ENCODE measurements at regions not wholly inside any gene's neighbourhood (a gene's known extent, or its start where the extent isn't known, plus 50 kb on each side); places are given as distances from the start of the nearest gene placed in this dataset.
"Not testable (repeated sequence)": the region's sequence is repeated elsewhere in the genome, so short reads cannot be mapped to it uniquely, and the experiment has no call there.

DNA sequence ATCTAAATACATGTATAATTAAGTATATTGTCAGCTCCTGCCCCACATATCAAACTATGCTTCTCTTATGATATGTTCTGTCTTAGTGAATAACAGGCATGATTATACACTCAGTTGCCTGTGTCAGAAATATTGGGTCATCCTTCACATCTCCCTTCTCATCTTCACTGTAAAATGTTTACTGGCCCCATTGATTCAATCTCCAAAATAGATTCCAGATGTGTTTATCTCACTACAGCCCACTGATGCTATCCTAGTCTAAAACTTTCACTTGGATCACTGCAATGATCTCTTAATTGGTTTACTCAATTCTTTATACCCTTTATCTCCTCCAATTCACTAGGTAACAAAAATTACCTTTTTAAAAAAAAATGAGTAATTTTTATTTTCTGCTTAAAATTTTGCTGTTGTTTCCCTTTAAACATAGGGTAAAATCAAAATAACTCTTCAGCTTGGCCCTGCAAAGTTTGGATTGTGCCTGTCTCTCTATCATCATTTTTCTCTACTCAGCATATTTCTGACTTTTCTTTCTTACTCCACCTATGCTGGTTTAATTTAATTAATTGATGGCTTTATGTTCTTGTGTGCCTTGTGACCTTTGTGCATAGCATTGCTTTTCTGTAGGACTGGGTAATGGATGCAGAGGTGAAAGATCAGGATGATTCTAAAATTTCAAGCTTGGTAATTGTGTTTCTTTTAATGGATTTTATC lies 233.9 kb upstream of the FOXP2 start:
- no peak for DNase-seq (ENCODE audit: low spot score)

DNA sequence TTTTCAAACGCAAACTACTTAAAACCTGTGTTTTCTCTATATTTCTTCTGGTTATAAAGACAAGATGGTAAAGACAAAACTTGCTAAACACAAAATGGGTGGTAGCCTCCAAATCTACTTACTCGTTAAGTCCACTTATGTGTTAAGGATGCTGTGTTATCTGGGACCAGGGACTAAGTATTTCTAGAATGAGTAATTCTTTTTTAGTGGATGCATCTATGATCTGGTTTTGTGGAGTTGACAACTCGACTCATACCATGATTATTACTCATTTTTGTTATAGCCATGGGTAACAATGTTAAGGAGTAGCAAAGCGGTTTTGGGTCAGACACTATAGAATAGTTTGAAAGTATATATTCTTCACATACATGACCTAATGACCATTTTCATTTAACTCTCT lies 239.5 kb upstream of the FOXP2 start:
- peak; percentile 8 for DNase-seq (ENCODE audit: low spot score)

DNA sequence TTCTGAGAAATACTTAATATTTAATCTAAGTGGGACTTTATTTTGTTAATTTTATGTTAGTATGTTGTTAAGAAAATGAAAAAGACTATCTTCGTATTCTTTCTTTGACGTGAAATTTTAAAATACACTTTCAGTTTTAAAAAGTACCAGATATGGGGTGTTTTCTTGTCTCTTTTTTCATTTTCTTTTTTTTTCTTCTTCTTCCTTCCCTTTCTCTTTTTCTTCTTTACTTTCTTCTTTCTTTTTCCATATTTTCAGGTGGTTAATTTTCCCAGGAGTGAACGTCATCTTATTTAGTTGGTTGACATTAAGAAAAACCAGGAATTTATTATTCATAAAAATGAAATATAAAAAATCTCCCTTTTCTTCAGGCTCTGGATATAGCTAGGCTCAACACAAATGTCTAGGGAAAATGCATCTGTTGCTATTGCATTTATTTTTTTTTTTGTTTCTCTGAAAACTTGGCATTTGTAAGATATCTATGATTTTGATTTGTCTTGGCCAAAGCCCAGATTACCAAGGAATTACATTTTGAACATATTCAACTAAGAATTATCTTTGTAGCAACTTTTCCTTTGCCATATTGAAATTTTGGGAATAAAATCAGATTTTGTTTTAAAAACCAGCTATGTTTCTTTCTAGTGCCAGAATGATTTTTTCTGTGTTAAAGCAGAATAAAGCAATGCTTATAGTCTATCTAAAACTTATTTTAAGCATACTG lies 241.3 kb upstream of the FOXP2 start:
- no peak for DNase-seq (ENCODE audit: low spot score)

DNA sequence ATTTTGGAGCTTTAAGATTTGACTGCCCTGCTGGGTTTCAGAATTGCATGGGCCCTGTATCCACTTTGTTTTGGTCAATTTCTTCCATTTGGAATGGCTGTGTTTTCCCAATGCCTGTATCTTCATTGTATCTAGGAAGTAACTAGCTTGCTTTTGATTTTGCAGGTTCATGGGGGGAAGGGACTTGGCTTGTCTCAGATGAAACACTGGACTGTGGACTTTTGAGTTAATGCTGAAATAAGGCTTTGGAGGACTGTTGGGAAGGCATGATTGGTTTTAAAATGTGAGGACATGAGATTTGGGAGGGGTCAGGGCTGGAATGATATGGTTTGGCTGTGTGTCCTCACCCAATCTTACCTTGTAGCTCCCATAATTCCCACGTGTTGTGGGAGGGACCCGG lies 245.2 kb upstream of the FOXP2 start:
- DNase-seq (ENCODE audit: low spot score) = not testable (repeated sequence)

DNA sequence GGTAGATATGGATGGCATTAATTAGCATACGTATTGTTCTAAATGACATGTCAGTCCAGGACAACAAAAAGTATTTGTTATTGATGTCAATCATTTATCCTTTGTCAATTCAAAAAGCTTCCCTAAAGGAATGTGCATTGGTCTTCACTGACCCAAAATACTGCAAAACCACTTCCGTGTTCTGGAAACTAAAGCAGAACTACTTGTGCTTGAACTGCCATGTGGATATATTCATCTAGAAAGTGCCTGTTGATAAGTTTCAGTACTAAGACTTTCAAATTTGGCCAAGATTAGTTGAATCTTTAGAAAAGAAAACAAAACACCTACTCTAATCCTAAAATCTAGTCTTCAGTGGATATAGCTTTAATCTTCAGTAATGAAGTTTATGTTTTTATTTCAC lies 242.1 kb upstream of the PPP1R3A start:
- no peak for DNase-seq (ENCODE audit: low spot score)

DNA sequence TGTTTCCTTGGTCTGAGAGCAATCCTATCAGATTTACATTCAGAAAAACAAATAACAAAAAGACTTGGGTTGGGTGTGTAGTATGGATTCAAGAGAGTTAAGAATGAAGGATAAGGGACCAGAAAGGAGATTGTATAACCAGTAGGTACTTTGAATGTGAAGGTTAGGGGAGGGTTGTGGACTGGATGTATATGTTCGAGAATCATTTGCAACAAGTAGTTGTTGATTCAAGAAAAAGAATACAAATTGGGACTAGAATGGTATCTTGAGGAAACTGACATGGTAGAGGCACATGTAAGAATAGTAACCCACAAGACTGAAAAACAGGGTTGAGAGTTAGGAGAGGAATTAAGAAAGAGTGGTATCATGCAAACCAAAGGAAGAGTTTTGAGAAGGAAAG lies 240.0 kb upstream of the PPP1R3A start:
- no peak for DNase-seq (ENCODE audit: low spot score)

DNA sequence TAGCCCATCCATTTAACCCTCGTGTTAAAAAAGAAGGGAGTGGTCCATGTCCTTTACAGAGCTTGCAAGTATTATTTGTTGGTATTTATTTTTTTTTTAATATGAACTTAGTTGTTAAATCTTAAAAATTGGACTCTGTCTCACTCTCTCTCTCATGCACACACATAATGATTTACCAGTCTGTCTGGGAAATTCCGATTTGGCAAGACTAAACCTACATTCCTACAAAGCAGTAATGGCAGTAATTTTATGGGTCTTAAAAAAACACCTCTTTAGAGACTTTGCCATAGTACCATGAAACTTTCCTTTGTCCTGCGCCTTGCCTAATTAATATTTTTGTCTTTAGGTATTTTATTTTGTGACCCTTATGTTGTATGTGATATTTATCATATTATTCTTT lies 239.5 kb upstream of the PPP1R3A start:
- no peak for DNase-seq (ENCODE audit: low spot score)

DNA sequence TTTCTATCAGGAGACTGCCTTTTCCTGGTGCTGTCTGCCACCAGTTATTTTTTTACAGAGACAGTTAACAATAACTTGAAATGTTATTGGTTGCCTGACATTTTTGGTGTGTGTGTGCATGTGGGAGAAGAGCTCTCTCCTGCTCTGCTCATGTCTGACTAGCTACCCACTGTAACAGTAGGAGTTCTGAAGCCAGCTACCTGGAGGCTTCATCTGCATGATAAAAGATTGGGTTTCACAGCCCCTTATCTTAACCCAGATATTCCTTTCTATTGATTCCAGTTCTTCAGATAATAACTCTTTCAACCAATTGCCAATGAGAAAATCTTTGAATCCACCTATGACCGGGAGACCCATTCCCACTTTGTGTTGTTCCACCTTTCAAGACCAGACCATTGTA lies 237.4 kb upstream of the PPP1R3A start:
- no peak for DNase-seq (ENCODE audit: low spot score)

DNA sequence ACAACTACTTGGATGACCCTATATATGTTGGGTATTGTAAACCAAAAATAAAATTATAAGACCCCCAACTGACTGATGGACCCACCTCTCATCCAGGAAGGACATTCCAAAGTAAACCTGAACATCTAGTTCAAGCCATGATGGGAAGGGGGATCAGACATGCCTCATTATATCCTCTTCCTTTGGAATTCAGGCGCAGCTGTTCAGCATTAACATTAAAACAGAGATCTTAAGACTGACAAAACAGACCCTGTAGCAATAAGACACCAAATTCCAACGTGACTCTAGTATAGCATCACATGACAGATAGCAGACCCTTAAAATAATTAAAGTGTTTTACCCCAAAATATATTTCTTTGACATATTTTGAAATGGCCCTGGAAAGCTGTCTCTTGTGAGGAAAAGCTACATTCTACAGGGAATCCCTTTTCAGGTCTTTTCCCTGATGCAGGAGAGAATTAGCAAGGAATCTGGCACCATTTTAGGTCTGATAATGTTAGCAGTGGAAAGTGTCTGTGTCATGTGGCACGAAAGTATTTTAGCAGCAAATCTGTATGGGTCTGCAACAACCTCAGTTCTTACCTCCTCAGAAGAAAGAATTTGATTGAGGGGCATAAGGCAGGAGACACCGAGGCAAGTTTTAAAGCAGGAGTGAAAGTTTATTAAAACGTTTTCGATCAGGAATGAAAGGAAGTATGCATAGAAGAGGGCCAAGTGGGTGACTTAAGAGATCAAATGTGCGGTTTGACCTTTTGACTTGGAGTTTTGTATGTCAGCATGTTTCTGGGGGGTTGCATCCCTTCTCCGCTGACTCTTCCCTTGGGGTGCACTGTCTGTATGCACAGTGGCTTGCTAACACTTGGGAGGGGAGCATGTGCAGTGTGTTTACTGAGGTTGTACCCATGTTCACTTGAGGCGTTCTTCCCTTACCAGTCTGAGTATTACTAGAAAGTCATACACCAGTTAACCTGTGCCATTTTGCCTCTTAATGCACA lies 236.6 kb upstream of the PPP1R3A start:
- DNase-seq (ENCODE audit: low spot score) = no peak

DNA sequence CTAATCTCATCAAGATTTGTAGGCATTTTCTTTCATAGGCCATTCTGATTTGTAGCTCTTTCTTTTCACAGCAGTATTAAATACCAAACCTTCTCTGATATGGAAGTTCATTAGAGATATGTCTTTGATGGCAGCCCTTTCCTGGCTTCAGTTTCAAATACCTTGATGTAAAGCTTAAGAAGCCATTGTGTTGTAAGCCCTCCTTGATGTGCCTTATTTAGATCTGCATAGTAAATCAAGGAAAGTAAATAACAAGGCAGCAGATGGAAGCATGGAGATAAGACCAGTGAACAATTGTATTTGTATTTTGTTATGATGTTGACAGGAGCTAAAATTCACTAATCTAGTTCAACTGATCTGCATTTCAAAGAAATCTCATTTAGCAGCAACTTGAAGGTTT lies 234.9 kb upstream of the PPP1R3A start:
- DNase-seq (ENCODE audit: low spot score) = no peak

DNA sequence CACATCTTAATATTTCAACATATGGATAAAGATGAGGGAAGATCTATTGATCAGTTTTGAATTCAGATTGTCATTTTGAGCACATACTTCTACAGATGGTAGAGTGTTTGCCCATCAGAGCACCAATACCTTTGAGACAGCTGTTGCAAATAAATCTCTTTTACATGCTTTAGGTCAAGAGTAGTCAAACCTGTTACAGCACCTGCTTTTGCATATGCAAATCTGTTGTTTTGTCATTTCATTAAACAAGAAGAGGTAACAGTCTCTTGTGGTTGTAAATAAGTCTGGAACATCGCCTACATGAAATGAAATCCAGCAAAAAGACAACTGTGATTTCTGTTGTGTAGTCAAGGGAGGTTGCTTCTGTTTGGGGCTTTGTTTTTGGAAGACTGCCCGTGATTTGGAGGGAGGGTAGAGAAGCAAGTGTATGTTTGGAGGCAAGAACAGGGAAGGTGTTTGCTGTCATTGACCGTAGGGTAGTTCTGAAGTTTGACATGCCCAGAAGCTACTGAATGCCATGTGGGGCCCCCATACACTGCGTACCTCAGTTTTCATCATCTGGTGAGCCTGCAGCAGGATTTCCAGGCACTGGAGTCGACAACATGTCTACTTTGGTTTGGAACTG lies 233.6 kb upstream of the PPP1R3A start:
- no peak for DNase-seq (ENCODE audit: low spot score)

DNA sequence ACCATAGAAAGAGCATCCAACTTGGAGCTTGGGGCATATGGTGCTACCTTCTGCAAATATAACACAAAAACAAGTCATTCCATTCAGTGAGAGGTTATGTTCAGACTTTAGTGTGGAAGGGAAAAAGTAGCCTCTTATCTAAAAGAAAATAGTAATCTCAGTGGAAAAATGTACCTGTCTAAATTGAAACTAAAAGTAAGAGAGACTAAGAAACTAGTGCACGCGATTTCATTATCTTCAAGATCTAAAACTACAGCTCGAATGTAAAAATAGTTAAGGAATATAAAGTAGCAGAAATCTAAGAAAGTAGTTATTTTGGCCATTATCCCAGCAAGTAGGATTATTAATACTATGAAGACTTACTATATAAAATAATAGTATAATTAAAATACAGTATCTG lies 233.0 kb upstream of the PPP1R3A start:
- no peak for DNase-seq (ENCODE audit: low spot score)

DNA sequence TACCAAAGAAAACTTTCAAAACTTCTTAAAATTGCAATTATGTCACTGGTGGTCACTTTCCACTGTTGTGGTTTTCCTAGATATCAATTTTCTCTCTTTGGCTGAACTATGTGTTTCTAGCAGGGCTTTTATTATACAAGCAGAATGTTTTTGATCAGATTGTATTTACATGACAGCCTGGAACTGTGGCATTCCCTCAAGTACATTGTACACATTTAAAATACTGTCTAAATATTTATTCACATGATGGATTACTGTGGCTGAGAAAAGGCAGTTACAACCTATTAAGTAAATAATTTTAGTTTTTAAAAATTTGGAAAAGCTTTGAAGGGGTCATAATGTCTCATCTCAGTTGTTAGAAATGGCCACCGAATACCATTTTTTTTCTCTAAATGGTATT lies 231.9 kb upstream of the PPP1R3A start:
- DNase-seq (ENCODE audit: low spot score) = no peak

DNA sequence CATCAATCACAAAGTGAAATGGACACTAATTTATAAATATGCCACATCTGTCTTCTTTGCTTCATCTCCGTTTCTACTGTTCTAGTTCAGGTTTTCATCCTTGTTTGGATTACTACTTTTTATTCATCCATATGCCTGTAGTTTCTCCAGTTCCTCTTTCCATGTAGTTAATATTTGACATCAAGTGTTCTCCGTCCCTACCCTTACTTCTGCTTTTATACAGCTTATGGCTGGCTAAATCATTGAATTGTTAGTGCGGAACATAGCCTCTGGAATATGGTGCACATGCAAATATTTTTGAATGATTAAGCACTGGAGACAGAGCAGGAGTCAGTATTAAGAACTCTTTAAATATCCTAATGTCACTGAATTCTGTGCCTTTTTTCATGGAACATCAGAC lies 230.0 kb upstream of the PPP1R3A start:
- no peak for DNase-seq (ENCODE audit: low spot score)

DNA sequence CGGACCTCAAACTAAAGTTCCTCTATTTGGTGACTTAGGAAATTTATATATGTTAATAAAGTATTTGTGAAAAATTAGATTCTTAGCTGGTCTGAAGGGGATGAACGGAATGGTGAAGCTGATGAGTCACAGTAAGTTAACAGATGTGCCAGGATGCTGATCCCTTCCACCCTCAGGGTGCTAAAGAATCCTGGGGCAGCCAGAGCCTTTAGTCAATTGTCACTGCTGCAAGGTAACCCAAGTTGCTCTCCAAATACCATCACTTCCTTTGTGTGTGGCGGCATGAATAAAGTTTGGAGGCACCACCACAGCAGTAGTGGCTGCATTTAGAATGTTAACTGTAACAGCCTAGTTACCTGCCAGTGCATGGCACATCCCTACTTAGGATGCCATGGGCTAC lies 222.6 kb upstream of the PPP1R3A start:
- DNase-seq (ENCODE audit: low spot score) = peak; percentile 23

DNA sequence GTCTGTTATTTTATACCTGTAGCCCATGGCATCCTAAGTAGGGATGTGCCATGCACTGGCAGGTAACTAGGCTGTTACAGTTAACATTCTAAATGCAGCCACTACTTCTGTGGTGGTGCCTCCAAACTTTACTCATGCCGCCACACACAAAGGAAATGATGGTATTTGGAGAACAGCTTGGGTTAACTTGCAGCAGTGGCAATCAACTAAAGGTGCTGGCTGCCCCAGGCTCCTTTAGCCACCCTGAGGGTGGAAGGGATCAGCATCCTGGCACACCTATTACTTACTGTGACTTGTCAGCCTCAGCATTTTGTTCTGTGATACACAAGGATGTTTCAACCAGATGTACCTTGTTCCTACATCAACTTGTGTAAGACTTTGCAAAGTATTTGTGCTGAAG lies 221.8 kb upstream of the PPP1R3A start:
- no peak for DNase-seq (ENCODE audit: low spot score)

DNA sequence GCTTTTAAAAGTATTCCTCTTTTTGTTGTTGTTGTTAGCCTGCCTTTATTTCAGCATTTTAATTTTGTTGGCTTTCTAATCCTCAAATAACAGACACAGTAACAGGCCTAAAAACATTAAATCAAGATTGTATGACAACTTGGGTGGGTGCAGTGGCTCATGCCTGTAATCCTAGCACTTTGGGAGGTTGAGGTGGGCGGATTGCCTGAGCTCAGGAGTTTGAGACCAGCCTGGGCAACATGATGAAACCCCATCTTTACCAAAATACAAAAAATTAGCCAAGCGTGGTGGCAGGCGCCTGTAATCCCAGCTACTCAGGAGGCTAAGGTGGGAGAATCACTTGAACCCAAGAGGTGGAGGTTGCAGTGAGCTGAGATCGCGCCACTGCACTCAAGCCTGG lies 220.9 kb upstream of the PPP1R3A start:
- not testable (repeated sequence) for DNase-seq (ENCODE audit: low spot score)

DNA sequence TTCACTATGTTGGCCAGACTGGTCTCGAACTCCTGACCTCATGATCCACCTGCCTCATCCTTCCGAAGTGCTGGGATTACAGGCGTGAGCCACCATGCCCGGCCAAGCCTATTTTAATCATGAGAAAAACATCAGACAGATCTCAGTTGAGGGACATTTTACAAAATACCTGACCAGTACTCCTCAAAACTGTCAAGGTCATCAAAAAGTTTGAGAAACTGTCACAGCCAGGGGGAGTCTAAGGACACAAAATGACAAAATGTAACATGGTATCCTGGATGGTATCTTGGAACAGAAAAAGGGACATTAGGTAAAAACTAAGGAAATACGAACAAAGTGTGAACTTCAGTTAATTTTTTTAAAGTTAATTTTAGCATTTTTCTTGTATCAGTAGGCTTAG lies 219.8 kb upstream of the PPP1R3A start:
- no peak for DNase-seq (ENCODE audit: low spot score)

DNA sequence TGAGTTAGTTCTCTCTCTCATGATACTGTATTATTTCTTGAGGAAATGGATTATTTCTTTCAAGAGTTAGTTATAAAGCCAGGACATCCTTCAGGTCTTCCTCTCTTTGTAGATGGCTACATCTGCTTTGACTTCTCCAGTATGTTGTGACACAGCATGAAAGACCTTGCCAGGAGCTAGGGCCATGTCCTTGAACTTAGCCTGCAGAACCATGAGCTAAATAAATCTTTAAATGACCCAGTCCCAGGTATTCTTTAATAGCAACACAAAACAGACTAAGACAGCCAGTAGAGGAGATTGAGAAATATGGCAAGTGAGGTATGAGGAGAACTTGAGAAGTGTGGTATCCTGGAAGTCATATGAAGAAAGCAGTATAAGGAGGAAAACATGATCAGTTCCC lies 214.9 kb upstream of the PPP1R3A start:
- DNase-seq (ENCODE audit: low spot score) = no peak

DNA sequence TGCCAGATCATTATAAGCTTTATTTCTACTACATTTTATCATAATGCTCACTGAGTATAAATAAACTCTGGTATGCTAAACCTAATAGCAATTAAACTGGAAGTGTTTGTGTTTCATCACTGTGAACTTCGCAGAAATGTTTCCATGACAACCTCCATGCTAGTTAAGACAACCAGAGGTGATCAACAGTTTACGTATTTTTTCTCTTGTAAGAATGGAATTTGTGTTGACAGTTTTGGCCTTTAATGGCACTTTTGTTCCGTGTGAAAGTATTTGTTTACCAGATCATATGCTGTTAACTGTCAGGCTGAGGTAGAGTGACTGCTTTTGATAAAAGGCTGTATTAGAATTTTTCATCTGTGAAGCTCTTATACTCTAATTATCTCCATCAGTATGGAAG lies 212.1 kb upstream of the PPP1R3A start:
- no peak for DNase-seq (ENCODE audit: low spot score)

DNA sequence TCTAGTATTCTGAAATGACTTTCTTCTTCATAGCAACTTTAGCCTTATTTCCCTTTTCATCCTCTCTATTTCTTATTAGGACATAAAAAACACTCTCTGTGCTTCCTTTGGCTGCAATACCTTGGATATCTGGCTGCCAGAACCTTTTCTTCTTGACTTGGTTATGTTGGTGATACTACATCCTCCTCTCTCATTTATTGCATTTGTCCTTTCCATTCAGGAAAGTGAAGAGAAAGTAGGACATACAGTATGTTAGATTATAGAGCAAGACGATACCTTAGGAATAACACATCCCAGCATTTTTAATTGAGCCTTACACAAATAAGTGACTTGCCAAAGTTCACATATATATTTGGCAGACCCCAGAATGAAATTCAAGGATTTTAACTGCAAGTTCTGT lies 210.1 kb upstream of the PPP1R3A start:
- DNase-seq (ENCODE audit: low spot score) = no peak

DNA sequence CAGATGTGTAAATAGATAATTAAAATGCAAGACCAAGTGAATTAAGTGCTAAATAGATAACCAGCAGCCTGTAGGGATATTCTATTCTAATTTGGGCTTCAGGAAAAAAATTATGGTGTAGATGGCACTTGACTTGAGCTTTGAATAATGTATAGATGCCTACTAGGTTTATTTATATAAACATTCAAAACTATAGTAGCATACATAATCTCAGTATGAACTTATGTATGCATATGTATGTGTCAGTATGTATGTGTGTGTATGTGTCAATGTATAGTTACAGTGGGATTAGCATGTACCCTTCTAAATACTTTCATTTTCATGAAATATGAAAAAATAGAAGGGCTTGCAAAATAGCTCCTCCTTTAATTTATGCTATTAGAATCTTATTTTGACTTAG lies 207.3 kb upstream of the PPP1R3A start:
- DNase-seq (ENCODE audit: low spot score) = no peak

Data from A172 (cell line).